ENCODE measurements at regions not wholly inside any gene's neighbourhood (a gene's known extent, or its start where the extent isn't known, plus 50 kb on each side); places are given as distances from the start of the nearest gene placed in this dataset.

DNA sequence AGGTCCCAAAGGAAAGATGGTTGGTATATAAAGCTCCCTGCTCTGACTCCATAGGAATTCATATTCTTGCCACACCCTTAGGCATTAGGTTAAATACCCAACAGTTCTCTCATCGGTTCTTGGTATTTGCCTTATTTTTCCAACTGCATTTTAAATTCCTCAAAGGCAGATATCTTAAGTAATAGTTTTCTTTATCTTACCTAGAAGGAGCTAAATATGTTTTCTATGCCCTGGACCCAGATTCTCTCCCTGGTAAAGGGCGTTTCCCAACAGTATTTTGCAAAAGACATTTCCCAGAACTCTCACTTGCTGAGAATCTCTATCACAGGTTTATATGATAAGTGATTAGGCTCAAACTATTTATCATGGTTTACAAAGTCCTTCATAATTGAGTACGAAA lies 158.6 kb upstream of the BDNF start:
- TF ChIP-seq CTCF (IDR thresholded peaks at IDR 0.05; ENCODE audit: control extremely low read depth in 1 of 3, insufficient read depth in 1 of 3, low read depth in 1 of 3, low read length in 3 of 3) (no peak), BCL11A (IDR thresholded peaks at IDR 0.05; ENCODE audit: low read depth in 2 of 2, low read length in 2 of 2) (no peak), BRCA1 (IDR thresholded peaks at IDR 0.05; ENCODE audit: low read depth, low read length) (no peak)
- TF ChIP-seq, protein P1, sequence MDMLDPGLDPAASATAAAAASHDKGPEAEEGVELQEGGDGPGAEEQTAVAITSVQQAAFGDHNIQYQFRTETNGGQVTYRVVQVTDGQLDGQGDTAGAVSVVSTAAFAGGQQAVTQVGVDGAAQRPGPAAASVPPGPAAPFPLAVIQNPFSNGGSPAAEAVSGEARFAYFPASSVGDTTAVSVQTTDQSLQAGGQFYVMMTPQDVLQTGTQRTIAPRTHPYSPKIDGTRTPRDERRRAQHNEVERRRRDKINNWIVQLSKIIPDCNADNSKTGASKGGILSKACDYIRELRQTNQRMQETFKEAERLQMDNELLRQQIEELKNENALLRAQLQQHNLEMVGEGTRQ (IDR thresholded peaks at IDR 0.05; ENCODE audit: low read length) = no peak
